ENCODE measurements at regions not wholly inside any gene's neighbourhood (a gene's known extent, or its start where the extent isn't known, plus 50 kb on each side); places are given as distances from the start of the nearest gene placed in this dataset.
A peak's percentile ranks its signal among the peaks of the same experiment; 100 is the strongest.

DNA sequence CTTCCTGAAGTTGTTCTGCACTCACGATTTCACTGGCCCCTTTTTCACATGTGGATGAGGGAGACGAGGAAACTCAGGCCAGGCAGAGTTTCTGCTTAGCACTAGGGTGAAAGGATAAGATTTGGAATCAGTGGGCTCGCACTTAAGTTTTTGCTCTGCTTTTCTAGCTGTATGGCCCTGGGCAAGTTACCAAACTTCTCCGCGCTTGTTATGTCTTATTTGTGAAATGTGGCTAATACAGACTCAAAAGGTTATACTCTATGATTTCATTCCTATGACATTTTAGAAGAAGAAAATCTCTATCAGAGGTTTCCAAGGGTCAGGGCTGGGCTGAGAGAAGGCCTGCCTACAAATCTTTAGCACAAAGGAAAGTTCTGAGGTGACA is 191.9 kb upstream of the LRIG1 start:
- DNase-seq = no peak

DNA sequence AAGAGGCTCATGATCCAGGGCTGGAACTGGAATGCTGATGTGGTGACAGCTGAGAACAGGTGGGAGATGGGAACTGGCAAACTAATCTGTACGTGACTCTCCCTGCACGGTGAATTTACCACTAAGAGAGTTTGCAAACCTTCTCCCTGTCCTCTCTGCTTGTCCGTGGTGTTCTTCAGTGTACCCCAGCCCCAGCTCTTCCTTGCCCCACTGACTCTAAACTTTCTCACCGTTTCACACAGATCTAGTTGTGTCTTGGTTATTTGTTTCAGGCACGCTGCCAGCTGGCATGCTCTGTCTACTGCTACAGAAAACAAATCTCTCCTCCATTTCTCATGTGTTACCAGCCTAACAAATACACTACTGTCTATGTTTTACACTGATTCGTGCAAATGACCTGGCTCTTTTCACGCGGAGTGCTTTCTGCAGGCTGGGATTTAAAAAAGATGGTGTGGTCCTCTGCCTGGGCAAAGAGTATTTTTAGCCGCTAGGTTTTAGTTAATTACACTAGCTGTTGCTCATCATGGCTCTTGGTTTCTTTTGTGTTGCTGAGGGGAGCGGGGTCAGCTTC is 192.7 kb upstream of the LRIG1 start:
- DNase-seq = peak in 1 of 2 experiments; percentile 3

DNA sequence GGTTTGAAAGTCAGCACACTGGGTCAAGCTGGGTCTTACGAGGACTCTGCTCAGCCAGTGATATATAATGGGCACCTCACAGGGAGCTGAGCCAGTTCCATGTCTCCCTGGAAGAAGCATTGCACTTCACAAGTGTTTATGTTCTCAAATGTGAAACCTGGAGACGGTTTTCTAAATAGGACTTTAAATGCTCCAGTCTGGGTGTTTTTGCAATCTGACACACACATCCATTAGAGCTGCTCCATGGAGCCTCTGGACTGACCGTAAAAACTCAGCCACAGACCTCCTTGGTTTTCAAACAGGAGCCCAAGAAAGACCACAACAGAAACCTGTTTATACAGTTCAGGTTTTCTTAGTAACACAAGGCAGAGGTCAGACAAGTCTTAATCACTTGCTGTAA is 201.3 kb upstream of the LRIG1 start:
- no peak for DNase-seq

DNA sequence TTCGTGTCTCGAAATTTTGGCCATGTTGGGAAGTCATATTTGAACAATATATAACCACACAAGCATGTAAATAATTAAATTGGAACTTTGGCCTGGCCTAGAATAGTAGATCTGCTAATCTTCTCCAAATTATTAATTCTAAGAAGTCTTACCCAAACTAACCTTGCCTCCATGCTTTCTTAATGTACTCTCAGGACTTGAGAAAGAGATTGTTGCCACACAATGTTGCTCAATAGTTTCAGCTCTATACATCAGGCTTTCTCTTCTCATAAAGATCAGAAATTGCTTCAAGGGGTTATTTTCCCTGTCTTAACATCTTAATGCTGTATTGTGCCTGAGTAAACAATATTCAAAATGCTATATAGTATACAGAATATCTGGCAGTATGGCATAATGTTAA is 202.7 kb upstream of the LRIG1 start:
- DNase-seq = no peak

DNA sequence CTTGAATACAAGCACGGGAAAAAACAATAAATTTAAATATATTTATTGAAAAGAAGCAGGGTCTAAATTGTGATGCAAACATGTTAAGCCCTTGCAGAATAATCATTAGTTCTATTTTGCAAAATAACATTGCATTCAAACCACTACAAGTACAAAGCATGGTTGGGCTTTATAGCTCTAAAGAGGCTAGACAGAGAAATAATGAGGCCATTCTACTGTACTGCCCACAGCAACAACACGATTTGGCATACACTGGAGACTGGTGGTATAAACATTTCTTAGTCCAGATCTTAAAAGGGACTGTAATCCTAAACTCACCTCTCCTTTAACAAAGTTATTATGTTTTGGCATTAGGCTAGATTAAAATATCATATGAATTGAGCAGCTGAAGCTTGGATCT is 204.3 kb upstream of the LRIG1 start:
- no peak for DNase-seq

DNA sequence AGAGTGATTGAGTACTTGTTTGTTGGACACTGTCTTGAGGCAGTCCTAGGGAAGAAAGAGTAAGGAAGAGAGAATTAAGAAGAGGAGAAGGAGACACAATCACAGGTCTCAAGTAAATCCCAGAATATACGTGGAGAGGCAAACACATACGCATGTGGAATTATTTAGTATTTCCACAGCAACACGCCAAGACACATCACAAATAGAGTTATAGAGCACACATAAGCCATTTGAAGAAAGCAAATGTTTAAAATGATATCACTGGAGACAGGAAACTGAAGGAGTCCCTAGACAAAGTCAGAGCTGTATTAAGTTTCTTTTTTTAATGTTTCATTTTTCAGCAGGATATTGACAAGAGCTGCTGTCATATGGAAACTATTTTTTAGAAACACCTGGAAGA is 206.1 kb upstream of the LRIG1 start:
- DNase-seq = no peak

DNA sequence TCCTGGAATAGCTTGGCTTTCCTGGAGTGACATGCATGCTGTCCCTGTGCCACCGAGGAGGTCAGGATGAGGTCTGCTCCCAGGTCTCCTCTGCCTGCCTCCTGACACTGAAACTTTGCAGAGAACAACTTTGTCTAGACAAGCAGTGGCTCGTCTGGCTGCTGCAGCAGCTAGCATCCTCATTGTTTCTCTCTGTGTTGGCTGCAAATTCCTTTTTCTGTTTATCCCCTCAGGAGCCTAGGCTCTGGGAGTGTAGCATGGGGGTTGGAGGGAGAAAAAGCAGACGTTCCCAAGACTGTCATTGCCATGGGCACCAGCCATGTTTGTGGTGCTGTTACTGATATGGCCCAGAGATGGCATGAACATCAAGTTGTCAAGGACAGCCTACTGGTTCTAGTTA is 208.7 kb upstream of the LRIG1 start:
- no peak for DNase-seq

DNA sequence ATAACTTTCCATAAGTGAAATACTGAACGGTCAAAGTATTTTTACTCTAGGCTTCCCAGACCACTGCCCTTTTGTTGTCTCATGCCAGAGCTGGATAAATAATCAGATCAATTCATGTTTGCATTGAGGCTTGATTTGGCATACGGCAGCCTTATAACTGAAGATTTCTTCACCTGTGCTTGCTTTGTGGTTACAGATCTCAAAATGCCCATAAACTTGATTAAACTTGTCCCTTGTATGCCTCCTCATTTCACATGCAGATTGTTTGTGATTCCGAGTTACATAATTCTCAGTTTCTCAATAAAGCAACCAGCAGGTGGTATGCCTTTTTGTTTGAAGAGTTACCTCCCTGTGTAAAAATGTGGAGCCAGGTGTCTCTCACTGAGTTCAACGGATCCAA is 211.4 kb upstream of the LRIG1 start:
- DNase-seq = no peak

DNA sequence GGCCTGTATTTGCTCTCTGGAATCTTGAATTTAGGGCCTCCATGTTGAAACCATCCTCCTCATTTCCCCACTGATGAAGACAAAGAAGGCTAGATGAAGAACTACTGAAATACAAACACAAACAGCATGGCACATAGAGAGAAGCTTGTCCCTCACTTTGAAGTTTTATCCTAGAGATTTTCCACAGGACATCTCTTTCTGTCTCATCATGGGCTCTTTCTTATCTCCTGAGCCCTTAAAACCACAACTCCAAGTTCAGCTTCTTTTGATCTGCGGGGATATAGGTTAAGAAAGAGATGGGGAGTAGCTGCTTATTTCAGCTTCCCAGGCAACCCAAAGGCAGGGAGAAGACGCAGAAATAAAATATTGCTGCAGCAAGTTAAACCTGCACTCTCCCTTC is 213.1 kb upstream of the LRIG1 start:
- no peak for DNase-seq

DNA sequence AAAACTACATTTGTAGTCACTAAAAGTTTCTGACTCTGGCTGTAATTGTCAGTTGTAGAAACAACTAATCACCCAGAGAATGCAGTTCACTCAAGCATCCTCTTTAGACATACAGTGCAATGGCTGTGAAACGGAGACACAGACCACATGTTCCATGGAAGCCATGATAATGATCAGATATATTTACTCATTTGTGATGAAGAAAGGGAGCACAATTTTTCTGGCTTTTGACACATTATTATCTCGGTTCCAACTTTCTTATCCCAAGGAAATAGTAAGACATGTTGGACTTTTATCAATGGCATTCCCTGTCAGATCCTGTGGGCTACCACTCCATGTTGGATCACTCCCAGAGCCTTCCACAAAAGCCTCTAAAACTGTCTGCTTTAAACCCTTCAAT is 215.0 kb upstream of the LRIG1 start:
- no peak for DNase-seq

DNA sequence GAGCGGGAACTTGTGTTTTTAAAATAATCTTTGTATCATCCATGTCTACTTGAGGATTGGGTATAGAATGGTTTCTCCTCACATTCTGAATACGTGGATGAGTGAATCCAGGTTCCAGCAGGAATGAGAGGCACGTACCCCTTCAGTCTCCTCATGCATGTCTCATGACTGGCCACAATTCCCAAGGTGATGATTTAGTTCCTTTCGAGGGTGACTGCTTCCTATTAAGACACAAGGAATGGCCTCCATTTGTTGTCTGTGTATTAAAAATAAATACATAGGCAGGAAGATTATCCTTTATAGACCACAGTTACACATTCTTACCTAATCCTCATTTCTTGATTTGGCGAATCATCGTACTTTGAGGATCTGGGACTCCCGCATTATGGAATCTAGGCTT is 217.0 kb upstream of the LRIG1 start:
- DNase-seq = no peak

DNA sequence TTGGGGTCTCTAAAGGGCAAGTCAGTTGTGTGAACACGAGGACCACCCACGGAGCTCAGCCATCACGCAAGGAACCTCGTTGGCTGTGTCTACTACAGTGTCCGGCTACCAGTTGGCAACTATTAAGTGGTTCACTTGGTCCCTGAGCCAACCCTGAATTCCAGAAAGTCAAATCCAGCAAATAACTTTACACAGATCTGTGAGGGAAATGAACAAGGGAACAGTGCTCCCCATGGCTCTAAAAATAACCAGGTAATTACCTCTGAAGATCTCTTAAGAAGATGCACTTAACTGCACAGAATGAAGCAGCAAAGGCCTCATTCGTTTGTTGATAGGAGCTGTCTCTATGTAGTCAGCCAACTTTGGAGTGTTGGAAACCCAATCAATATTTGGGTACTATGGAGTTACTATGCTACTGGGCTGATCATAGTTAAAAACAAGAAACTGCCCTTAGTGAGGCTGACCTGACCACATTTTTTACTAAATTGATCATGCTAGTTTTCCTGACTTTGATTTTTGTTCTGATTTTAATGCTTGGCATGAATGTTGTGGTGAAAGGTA is 219.1 kb upstream of the LRIG1 start:
- DNase-seq = no peak

DNA sequence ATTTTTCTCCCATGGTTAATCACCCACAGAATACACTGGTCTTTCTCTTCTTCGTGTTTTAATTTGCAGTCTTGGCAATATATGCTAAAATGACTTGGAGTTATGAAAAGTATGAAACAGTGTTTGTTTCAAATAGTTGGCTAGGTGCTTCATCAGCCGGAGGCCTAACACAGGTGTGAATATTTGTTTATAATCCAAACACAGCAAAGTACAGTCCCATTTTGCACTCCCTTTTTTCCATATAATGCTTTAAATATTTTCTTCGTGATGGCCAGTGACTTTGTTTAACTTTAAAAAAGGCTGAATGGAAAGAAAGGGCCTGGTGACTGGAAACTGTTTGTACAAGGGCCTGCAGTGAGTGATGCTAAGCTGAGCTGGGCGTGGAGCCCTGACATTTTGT is 219.7 kb upstream of the LRIG1 start:
- no peak for DNase-seq

DNA sequence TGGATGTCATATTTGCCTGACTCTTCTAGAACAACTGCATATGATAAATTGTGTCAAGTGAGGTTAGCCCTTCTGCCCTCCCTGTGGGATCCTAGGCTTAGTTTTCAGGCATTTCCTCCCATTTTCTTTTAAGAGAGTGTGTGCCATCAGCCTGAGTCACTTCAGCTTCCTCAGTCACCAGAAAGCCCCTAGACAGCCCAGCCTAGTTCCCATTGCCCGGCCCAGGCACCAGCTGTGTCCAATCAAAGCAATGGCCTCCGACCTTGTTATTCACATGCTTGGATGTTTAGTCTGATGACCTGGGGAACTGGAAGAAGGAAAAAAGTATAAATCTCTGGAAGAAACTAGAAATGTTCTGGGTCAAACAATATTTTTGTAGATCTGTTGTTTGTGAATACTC is 221.9 kb upstream of the LRIG1 start:
- no peak for DNase-seq

DNA sequence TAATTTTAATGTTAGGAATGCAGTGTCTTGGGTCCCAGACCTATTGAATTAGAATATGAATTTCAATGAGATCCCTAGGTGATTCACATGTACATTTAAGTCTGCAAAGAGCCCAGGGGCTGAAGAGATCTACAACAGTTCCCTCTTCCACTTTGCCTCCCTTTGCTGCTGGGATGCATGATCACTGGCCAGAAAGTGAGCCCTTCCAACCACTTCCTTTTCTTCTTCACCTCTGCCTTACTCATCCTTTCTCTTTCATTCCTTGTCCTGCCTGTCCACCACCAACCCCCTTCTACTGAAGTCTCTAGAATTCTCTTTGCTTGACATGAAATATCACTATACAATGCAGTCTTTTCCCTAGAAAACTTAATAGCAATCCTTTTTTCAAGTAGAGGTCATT is 222.4 kb upstream of the LRIG1 start:
- DNase-seq = no peak

DNA sequence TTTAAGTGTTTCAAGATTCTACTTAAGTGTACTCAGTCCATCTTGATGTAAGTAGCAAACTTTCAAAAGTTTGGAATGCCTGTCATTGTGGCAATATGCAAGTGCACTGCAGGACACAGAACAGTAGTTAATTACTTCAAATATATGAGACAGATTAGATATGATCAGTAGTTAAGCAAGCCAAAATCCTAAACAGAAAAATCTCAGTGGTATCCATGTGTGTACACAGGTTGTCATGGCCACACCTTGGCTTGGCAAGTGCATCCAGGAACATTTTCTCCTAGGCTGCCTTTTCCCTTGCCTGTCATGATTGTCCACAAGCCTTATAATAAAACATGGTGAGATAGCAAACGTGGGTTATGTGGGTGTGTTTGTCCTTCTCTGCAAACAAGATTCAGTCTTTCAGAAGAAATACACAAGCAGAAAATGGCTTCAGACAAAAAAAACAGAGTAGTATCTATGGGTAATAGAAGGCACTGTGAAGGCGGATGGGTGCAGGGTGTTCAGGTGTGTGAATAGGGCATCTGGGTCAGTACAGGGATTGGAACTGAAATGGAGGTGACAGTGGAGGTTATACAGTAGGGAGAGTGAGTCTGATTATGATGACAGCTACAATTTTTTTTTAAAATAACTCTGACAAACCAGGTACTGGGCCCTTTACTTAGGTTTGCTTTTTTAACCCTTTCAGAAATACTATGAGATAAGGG is 229.0 kb upstream of the LRIG1 start:
- DNase-seq = no peak

DNA sequence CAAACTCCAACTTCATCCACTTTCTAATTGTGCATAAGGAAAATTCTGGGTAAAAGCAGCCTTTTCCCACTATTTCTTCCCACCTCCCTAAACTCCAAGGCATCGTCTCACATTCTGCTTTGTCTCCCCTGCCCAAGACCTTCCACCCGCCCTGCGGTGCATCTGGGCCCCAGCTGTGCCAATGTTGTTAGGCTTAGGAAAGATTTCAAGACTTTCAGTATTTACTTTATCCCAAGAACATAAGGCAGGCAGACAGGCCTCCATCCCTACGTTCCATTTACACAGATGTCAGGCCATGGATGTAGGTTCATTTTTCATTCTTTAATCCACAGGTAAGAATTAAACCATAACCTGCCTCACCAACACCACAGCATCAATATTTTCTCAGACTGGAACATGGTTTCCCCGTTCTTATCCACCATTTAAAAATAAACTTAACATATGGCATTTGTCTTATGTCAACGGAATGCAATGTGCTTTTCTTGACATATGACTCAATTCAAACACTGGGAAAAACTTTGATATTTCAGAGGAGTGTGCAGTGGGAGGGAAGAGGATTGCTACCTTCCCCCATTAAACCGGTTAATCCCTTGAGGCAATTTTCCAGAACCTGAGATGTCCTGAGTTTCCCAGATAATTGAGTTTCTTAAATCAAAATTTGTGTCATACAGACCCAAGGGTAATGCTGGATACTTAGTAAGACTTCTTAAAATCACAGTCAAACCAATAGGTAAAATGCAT is 238.0 kb upstream of the LRIG1 start:
- DNase-seq = peak in 1 of 2 experiments; percentile 19

DNA sequence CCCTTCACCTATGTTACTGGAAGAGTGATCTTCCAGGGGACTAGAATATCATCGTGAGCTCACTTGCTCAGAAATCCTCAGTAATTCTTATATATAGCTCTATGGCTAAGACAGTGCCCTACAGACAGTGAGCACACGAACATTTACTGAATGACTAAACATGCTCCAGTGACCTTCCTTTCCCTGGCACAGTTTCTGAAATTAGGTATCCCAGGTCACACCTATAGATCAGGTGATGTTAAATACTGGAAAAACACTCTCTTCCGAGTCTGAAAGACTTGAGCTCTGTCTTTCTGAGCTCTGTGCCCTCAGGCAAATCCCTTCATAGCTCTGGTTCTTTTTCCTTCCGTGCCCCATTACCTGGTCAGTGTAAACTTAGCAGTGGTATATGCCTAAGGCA is 239.4 kb upstream of the LRIG1 start:
- DNase-seq = no peak

DNA sequence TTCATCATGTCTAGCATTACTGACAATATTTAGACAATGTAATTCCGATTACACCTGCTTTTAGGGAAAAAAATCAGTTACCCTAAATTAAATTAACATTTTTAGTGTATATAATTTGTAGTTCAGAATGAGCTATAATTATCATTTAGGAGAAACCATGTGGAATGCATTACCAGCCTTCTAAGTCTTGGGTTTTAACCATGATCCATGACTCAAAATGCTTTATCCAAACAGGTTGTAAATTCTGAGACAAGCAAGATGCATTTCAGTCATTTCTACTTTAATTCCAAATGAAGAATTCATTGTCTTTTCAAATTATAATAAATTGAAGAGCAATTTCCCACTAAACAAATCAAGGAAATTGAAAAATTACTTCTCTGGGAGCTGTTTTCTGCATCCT is 243.7 kb upstream of the LRIG1 start:
- no peak for DNase-seq

DNA sequence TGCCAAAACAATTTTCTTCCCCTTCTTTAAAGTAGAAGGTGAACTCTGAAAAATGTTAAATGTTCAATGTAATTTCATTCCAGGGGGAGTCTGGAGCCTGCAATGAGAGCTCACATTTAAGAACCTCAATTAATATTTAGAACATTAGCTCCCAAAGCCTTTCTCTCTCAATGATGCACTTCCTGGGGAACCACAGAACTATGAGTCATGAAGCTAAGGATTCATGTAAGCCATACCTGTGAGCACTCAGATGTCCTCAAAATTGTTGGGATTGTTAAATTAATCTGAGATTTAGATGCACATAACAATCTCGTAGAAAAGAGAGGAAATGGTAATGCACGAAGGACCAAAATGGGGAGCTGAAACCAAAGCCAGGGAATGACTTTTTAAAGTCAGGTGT is 244.2 kb upstream of the LRIG1 start:
- DNase-seq = no peak

DNA sequence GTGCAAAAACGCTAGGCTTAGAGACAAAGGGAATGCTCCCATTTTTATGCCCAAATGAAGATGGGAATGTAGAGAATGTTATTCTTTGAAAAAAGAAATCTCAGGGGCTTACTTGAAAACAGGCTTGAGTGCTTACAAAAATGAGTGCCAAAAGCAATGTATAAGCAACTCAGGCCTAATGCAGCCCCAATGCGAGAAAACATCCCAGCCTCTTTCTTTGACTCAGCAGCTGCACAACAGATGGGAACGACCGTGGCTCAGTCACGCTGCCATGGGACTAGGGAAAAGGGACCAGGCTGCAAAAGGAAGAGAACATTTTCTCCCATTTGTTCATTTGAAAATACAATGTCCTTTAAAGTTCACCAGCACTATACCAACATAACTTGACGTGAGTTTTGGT is 246.4 kb upstream of the LRIG1 start:
- no peak for DNase-seq

DNA sequence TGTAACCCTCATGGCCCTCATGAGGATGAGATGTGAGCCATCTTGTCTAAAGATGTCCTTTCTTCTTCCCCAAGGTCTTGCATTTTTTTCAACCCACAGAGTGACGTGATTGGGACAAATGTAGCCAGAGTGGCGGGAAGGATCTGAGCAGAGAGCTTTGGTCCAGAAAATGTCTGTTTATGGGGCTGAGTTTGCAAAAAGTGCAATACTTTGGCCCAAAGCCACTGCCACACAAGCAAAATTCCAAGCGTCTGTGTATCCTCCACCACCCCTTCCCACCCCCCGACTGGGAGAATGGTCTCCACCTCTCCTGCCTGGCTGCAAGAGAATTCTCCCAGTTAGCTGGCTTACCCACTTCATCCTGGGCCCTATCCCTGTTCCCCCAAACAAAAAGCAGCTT is 246.9 kb upstream of the LRIG1 start:
- DNase-seq = no peak

DNA sequence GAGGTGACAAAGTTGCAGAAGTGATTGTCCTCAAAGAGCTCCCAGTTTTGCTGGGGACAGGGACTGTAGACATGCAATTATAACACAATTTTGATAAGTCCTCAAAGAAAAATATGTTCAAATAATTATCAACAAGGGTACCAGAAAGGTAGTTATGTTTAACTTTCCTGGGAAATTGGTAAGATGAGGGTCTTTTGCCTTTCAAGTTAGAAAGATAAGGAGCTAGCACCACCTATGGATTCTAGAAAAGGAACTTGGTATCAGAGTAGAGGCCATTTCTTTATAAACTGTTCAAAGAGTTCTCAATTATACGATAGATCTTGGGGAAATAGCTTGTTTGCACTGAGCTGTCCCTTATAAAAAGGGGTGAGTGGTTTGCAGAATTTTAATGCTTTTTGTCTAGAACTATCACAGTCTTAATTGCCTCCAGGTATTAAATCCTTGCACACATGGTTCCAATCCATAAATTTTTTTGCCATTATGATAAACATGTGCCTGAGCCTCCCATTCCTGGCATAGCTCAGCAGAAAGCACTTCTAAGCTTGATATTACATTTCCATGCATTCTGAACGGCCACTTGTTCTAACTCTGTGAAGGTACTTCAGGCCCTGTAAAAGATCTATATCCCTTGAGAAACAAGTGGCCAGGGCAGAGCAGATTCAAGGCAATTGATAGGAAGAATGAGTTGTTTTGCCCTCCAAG is 247.5 kb upstream of the LRIG1 start:
- DNase-seq = no peak

DNA sequence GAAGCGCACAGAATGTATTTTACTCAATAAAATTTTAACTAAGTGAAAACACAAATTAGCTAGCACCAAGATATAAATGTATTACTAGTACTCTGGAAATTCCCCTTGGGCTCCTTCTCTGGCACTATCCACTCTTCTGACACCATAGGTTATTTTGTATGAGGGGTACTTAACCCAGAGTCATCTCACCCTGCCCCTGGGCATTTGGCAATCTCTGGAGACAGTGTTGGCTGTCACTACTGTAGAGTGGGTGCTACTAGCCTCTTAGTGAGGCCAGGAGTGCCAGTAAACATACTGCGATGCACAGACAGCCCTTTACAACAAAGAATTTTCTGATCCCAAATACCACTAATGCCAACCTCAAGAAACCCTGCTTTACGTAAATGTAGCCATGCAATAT is 246.3 kb upstream of the KBTBD8 start:
- DNase-seq = no peak

All from NCI-H524 (cell line).